Smooth muscle cell (in vitro differentiated cells): ENCODE measurements at regions not wholly inside any gene's neighbourhood (a gene's known extent, or its start where the extent isn't known, plus 50 kb on each side); places are given as distances from the start of the nearest gene placed in this dataset.

ENCODE experiments used
- DNase-seq: peaks from one replicate; lab custom pipeline; 2025; ENCODE audit not compliant: unreplicated experiment; lab: John Stamatoyannopoulos, UW
- H2AFZ ChIP-seq: fragments of 200-600 bp; sonication (generic); 2 replicates; pipeline ENCODE4 v1.6.0; 2016; ENCODE audit warnings: antibody characterized with exemption, low read depth, mild to moderate bottlenecking
- H3F3A ChIP-seq: fragments of 200-600 bp; sonication (generic); 2 replicates; pipeline ENCODE4 v1.6.0; 2017; ENCODE audit warnings: antibody characterized with exemption, low read depth
- H3K27ac ChIP-seq: fragments of 200-600 bp; sonication (generic); 2 replicates; pipeline ENCODE4 v1.5.1; 2016; ENCODE audit warnings: low read depth, mild to moderate bottlenecking
- H3K27me3 ChIP-seq: fragments of 200-600 bp; sonication (generic); 2 replicates; pipeline ENCODE4 v1.6.1; 2016; ENCODE audit warnings: low read depth, mild to moderate bottlenecking
- H3K36me3 ChIP-seq: fragments of 200-600 bp; sonication (generic); 2 replicates; pipeline ENCODE4 v1.5.1; 2016; ENCODE audit warnings: low read depth
- H3K4me1 ChIP-seq: fragments of 200-600 bp; sonication (generic); 2 replicates; pipeline ENCODE4 v1.5.1; 2016; ENCODE audit warnings: low read depth
- H3K4me2 ChIP-seq: fragments of 200-600 bp; sonication (generic); 2 replicates; pipeline ENCODE4 v1.6.0; 2016; ENCODE audit warnings: mild to moderate bottlenecking
- H3K4me3 ChIP-seq: fragments of 200-600 bp; sonication (generic); 2 replicates; pipeline ENCODE4 v1.5.1; 2016; ENCODE audit warnings: mild to moderate bottlenecking
- H3K79me2 ChIP-seq: fragments of 200-600 bp; sonication (generic); 2 replicates; pipeline ENCODE4 v1.6.0; 2016; ENCODE audit warnings: low read depth, mild to moderate bottlenecking
- H3K9ac ChIP-seq: fragments of 200-600 bp; sonication (generic); 2 replicates; pipeline ENCODE4 v1.6.0; 2016; ENCODE audit warnings: low read depth
- H3K9me3 ChIP-seq: fragments of 200-600 bp; sonication (generic); replicated peaks from 2 replicates; pipeline ENCODE4 v1.5.1; 2016; ENCODE audit warnings: low read depth
- H4K20me1 ChIP-seq: fragments of 200-600 bp; sonication (generic); 2 replicates; pipeline ENCODE4 v1.6.0; 2016; ENCODE audit warnings: low read depth
- WGBS: methylation state at CpG from one replicate; pipeline ENCODE4 v1.1.7; 2016; ENCODE audit warnings: low lambda C conversion rate; 5-methylcytosine and 5-hydroxymethylcytosine counted together
- TF ChIP-seq, protein P1 (sequence below): fragments of 200-600 bp; sonication (generic); IDR thresholded peaks from 2 replicates; pipeline ENCODE4 v1.5.1; 2017; ENCODE audit warnings: borderline replicate concordance, mild to moderate bottlenecking, antibody characterized with exemption; ENCODE audit not compliant: insufficient read depth, poor library complexity, severe bottlenecking

DNA sequence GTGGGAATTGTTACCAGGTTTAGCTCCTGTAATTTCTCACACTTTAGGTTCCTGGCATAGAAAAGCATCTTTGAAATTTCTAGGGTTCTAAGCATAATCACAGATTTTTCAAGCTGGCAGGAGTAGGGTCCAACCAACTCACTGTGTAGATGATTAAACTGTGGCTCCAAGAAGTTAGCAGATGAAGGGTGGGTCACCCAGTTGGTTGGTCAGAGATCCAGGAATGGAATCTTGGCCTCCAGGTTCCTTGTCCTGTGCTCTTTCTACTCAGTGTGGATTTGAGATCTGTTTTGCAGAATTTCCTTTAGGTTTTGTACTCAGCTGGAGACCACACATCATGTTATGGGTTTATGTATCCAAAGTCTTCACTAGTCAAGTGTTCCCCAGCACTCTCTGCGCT, 90.3 kb upstream of the MAML3 start:
- Histone ChIP-seq H3K36me3 (no peaks in the 10 kb centered on the region), H4K20me1 (no peaks in the 10 kb centered on the region), H3K27ac (no peak overlapping the region), H3K27me3 (no peaks in the 10 kb centered on the region), H3K4me3 (no peak overlapping the region), H3K9me3 (no peaks in the 10 kb centered on the region), H3K9ac (no peak overlapping the region), H3F3A (no peaks in the 10 kb centered on the region), H3K4me1 (peaks cover 15% of the 10 kb centered on the region), H3K79me2 (no peaks in the 10 kb centered on the region), H2AFZ (no peak overlapping the region), H3K4me2 (no peak overlapping the region)
- TF ChIP-seq, protein P1, sequence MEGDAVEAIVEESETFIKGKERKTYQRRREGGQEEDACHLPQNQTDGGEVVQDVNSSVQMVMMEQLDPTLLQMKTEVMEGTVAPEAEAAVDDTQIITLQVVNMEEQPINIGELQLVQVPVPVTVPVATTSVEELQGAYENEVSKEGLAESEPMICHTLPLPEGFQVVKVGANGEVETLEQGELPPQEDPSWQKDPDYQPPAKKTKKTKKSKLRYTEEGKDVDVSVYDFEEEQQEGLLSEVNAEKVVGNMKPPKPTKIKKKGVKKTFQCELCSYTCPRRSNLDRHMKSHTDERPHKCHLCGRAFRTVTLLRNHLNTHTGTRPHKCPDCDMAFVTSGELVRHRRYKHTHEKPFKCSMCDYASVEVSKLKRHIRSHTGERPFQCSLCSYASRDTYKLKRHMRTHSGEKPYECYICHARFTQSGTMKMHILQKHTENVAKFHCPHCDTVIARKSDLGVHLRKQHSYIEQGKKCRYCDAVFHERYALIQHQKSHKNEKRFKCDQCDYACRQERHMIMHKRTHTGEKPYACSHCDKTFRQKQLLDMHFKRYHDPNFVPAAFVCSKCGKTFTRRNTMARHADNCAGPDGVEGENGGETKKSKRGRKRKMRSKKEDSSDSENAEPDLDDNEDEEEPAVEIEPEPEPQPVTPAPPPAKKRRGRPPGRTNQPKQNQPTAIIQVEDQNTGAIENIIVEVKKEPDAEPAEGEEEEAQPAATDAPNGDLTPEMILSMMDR = no peak
- no peak for DNase-seq
- 95% methylated on average over 1 of the region's 1 CpG for WGBS

DNA sequence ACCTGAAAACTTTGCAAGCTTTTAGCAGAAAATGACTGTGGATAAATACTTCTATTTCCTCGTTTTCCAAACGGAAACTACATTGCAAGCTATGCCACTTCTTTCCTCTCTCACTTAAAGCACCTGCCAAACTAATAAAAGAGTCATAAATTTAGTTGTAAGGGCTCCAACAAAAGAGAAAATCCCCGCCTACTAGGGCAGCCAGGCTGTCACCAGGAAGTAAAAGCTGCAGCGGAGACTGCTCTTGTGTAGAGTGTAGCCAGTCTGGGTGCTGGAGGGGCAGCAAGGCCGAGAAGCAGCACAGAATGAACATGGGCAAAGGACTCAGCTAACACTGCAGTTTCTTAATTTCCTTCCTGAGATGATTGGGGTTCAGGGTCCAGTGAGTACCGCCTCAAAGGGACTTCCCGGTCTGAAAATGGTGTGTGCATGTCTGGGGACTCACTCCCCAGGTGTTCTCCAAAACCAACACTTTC, 89.3 kb upstream of the MAML3 start:
- Histone ChIP-seq H2AFZ (peak overlapping the region; percentile 70), H3K27me3 (no peaks in the 10 kb centered on the region), H3K27ac (no peak overlapping the region), H3K79me2 (no peaks in the 10 kb centered on the region), H3K9ac (no peak overlapping the region), H3K4me1 (peaks cover 25% of the 10 kb centered on the region), H4K20me1 (no peaks in the 10 kb centered on the region), H3K4me2 (peak overlapping the region; percentile 27), H3K4me3 (no peak overlapping the region), H3F3A (no peaks in the 10 kb centered on the region), H3K36me3 (no peaks in the 10 kb centered on the region), H3K9me3 (no peaks in the 10 kb centered on the region)
- TF ChIP-seq, protein P1 = no peak
- 71% methylated on average over 7 of the region's 7 CpGs for WGBS
- DNase-seq = no peak

DNA sequence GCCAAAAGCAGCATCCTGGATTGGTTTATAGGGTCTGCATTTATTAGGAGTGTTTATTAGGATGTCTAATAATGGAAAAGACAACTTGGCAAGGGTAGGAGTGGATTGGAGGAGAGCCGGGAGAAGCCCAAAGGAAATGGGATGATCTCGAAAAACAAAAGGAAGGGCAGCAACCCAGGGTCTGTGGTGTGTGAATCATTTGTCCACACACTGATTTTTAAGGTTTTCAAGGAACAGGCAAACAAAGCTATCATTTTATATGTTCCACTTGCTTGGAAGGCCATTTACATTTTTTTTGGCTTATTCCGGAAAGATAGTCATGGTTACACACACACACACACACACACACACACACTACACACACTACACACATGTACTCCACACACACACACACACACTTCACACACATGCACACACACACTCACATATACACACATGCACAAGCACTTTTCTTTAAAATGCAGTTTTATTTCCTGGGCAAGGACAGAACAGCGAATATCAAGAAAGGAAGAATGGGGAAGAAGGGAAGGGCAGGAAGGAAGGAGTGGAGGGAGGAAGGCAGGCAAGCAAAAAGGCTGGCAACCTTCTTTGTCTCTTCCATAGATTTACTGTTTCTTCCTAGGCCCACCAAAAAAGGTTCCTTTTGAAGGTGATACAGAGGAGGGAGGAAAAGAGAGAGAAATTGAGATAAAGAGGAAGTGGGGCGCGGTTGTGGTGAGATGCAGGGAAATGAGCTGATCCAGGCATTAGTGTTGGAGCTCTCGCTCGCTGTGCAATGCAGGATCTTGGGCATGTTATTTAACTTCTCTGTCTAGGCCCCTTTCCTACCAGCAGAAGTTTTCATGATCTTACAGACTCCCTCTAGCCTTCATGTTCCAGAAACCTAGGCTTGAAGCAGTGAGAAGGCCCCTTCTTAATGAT, 88.6 kb upstream of the MAML3 start:
- Histone ChIP-seq H3K4me1 (peaks cover 32% of the 10 kb centered on the region), H3K9me3 (no peaks in the 10 kb centered on the region), H3K4me3 (no peak overlapping the region), H3K27ac (no peak overlapping the region), H2AFZ (peak overlapping the region; percentile 70), H3K36me3 (no peaks in the 10 kb centered on the region), H3K27me3 (no peaks in the 10 kb centered on the region), H3K9ac (no peak overlapping the region), H3F3A (no peaks in the 10 kb centered on the region), H4K20me1 (no peaks in the 10 kb centered on the region), H3K4me2 (peak overlapping the region; percentile 27), H3K79me2 (no peaks in the 10 kb centered on the region)
- WGBS = 72% methylated on average over 8 of the region's 8 CpGs
- DNase-seq = no peak
- TF ChIP-seq, protein P1 = no peak
